Spinal cord (tissue), 9 donors: ENCODE measurements at regions not wholly inside any gene's neighbourhood (a gene's known extent, or its start where the extent isn't known, plus 50 kb on each side); places are given as distances from the start of the nearest gene placed in this dataset.
"Not testable (repeated sequence)": the region's sequence is repeated elsewhere in the genome, so short reads cannot be mapped to it uniquely, and the experiment has no call there.

Experiments
- DNase-seq, 6 donors: peaks; one replicate each; pipeline versions ENCODE4 v3.0.0 to v3.0.0-alpha.2; 2013 to 2015; ENCODE audit warnings: low spot score in 6 of 6, low read depth in 4 of 6
- H3K27ac ChIP-seq: one replicate; pipeline ENCODE4 v1.5.1; 2013; ENCODE audit warnings: low read depth, low read length, control low read depth
- H3K27me3 ChIP-seq: one replicate; pipeline ENCODE4 v1.6.1; 2013; ENCODE audit warnings: low read length; ENCODE audit not compliant: control insufficient read depth, insufficient read depth
- H3K36me3 ChIP-seq: one replicate; pipeline ENCODE4 v1.6.1; 2013; ENCODE audit warnings: low read length; ENCODE audit not compliant: control insufficient read depth, insufficient read depth
- H3K4me1 ChIP-seq: one replicate; pipeline ENCODE4 v1.6.1; 2013; ENCODE audit warnings: low read length; ENCODE audit not compliant: control insufficient read depth, insufficient read depth
- H3K4me3 ChIP-seq: one replicate; pipeline ENCODE4 v1.5.1; 2013; ENCODE audit warnings: low read depth, low read length, control low read depth
- H3K9me3 ChIP-seq: one replicate; pipeline ENCODE4 v1.6.1; 2013; ENCODE audit warnings: low read length; ENCODE audit not compliant: control insufficient read depth, insufficient read depth
- WGBS: methylation state at CpG from one replicate; pipeline ENCODE4 v1.1.5; 2013; ENCODE audit warnings: missing lambda C conversion rate; ENCODE audit not compliant: insufficient coverage; 5-methylcytosine and 5-hydroxymethylcytosine counted together
- donor health status: healthy.

DNA sequence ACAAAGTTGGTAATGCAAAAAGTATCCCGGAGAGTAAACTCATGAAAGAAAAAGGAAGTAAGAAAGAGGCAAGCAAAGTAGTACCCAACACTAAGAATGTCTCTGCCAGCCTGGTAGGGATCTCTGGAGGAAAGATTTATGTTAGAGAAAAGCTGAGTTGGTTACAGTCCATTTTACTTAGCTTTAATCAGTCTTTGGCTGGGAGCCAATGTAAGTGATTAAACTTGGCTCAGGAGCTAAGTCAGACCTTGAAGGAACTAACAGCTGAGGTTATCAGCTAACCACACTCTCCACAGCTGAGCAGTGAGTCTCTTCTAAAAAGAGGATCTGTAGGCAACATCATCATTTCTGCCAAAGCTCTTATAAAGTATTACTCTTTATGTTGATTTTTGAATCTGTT, 148.0 kb downstream of the ANKRD7 start:
- H3K9me3 ChIP-seq = no peaks in the 10 kb centered on the region
- 80% methylated on average over 1 of the region's 1 CpG for WGBS

DNA sequence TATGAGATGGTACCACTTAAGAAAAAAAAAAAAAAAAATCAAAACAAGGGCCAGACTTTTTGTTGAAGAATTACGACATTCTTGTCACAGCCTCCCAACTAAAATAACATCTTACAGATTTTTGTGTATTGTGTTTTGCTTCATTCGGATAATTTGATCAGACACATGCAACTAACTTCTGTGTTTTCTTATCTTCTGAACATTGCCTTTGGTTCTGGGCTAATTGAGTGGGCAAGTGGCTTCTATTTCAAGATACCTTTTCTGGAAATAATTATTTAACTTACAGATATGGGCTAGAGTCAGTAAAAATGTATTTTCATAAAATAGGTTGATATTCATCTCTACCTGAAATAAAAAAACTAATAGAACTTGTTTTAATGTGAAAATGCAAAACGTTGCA, 165.1 kb downstream of the ANKRD7 start:
- Histone ChIP-seq H3K4me1 (no peaks in the 10 kb centered on the region), H3K27me3 (no peaks in the 10 kb centered on the region), H3K36me3 (no peaks in the 10 kb centered on the region), H3K4me3 (no peak overlapping the region), H3K9me3 (no peaks in the 10 kb centered on the region), H3K27ac (no peak overlapping the region)
- no CpG with 5 or more reads among the region's 3 CpGs for WGBS
- DNase-seq = no peak

More for the DNA sequence above, 148.0 kb downstream of the ANKRD7 start:
- H3K4me3 ChIP-seq = no peak overlapping the region
- no peaks in the 10 kb centered on the region for H3K4me1 ChIP-seq
- no peaks in the 10 kb centered on the region for H3K36me3 ChIP-seq
- H3K27me3 ChIP-seq = no peaks in the 10 kb centered on the region
- DNase-seq = peak in 1 of 6 donors; percentile 3
- H3K27ac ChIP-seq = no peak overlapping the region

DNA sequence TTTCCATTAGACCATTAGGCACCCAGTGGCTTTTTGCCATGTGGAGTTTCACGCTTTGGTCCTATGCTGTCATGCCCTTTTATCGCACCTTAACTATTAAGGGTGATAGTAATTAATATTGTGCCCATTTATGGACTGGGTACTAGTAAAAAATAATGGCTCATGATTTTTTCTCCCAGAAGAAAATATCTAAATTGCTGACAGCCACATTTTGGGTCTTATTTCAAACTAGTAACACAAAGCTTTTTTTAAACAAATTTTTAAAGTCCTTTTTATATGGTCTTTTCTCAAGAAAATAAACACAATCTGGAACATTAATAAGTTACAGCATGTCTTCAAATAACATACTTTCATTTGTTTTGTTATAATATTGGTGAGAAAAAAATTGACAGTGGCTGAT, 179.7 kb downstream of the ANKRD7 start:
- Histone ChIP-seq H3K27me3 (no peaks in the 10 kb centered on the region), H3K4me3 (no peak overlapping the region), H3K36me3 (no peaks in the 10 kb centered on the region), H3K27ac (no peak overlapping the region), H3K9me3 (no peaks in the 10 kb centered on the region), H3K4me1 (no peaks in the 10 kb centered on the region)
- no peak for DNase-seq
- no CpG with 5 or more reads among the region's 2 CpGs for WGBS

DNA sequence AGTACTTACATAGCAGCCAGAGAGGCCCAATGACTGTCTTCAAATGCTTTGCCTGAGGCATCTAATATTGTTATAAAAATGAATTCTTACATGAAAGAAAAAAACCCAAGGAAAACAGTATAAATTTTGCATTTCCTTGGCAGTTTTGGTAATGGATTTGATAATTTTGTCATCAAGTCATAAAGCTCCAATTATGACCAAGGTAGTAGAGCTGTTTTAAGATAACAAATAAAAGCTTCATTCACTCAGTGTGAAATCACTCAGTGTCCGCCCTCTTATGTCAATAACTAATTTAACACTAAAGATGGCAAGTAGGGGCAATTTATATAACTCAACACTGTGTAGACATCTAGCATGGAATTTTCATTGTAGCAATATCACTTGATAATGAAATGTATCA, 193.9 kb downstream of the ANKRD7 start:
- Histone ChIP-seq H3K36me3 (no peaks in the 10 kb centered on the region), H3K4me3 (no peak overlapping the region), H3K27me3 (no peaks in the 10 kb centered on the region), H3K9me3 (no peaks in the 10 kb centered on the region), H3K4me1 (no peaks in the 10 kb centered on the region), H3K27ac (no peak overlapping the region)
- WGBS = no CpG with 5 or more reads among the region's 1 CpG
- no peak for DNase-seq

DNA sequence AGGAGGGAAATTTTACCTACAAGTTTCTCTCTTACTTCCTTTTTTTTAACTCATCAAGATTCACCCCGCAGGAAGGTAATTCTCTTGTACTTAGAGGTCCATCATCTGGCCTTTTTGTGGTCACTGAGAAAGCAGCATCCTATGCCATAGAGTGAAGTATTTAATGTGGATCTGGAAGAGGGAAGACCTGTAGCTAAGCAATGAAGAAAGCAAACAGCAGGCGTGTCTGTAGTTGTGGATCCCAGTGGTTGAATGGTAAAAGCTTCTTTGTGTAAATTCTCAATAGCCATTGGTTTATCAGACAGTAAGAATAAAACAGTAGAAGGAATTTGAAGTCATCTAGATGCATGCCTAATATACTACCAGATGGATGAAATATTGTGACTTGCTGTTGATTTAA, 196.4 kb downstream of the ANKRD7 start:
- H3K9me3 ChIP-seq = no peaks in the 10 kb centered on the region
- no CpG with 5 or more reads among the region's 2 CpGs for WGBS

DNA sequence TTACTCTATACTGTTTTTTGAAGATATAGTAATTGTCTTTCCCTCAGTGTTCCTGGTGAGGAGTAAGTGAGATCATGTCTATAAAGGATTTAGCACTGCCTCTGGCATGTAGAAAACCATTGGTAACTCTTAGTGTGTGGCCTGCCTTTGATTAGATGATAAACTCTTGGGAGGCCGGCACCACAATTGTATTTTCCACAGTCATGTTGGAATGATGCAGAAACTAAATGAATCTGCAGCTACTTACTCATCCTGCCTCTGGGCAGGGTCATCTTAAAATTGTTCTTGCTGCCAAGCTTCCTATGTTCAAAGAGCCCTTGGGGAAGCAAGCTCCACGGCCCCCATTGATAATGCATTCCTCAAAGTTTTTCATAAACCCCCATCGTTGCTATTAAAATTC, 204.6 kb downstream of the ANKRD7 start:
- H3K36me3 ChIP-seq = no peaks in the 10 kb centered on the region
- H3K27me3 ChIP-seq = no peaks in the 10 kb centered on the region
- H3K9me3 ChIP-seq = peaks cover 3% of the 10 kb centered on the region
- no peak for DNase-seq
- no peaks in the 10 kb centered on the region for H3K4me1 ChIP-seq
- 75% methylated on average over 2 of the region's 3 CpGs for WGBS
- no peak overlapping the region for H3K4me3 ChIP-seq
- no peak overlapping the region for H3K27ac ChIP-seq

More for the DNA sequence above, 196.4 kb downstream of the ANKRD7 start:
- no peaks in the 10 kb centered on the region for H3K27me3 ChIP-seq
- no peak overlapping the region for H3K27ac ChIP-seq
- H3K4me3 ChIP-seq = no peak overlapping the region
- H3K4me1 ChIP-seq = no peaks in the 10 kb centered on the region
- H3K36me3 ChIP-seq = no peaks in the 10 kb centered on the region
- DNase-seq = no peak

DNA sequence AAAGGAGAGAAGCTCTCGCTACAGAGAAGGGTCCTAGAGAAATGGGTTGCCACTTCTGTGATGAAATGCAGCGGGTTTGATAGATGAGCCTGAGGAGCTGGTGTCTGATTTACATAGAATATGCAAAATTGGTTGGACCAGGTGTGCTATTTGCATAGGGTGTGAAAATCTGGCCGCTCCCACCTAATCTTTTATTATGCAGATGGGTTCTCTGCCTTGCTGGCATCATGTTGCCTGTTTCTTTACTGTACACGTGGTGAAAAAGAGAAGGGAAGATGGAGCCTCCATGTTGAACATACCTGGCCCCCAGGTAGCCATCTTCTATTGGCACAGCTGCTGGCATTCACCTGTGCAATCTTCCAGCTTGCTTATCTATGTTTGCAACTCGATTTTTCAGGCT, 212.2 kb downstream of the ANKRD7 start:
- Histone ChIP-seq H3K27ac (no peak overlapping the region), H3K4me1 (no peaks in the 10 kb centered on the region), H3K4me3 (no peak overlapping the region), H3K27me3 (no peaks in the 10 kb centered on the region), H3K36me3 (no peaks in the 10 kb centered on the region), H3K9me3 (peaks cover 5% of the 10 kb centered on the region)
- DNase-seq = no peak
- WGBS = 83% methylated on average over 3 of the region's 5 CpGs

DNA sequence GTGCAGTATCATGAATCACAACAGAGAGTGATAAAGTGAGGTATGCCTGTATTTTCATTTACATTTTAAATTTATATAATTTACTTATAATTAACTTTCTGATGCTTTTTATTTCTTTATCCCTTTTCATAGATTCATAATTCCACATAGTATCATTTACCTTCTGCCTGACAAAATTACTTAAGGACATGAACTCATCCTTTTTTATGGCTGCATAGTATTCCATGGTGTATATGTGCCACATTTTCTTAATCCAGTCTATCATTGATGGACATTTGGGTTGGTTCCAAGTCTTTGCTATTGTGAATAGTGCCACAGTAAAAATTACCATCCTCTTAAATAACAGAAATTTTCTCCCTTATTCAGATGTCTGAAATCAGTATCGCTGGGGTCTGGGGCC, 224.5 kb downstream of the ANKRD7 start:
- not testable (repeated sequence) for H3K27ac ChIP-seq, H3K4me3 ChIP-seq, H3K4me1 ChIP-seq, H3K27me3 ChIP-seq, H3K9me3 ChIP-seq, H3K36me3 ChIP-seq, DNase-seq
- no CpG with 5 or more reads among the region's 1 CpG for WGBS

DNA sequence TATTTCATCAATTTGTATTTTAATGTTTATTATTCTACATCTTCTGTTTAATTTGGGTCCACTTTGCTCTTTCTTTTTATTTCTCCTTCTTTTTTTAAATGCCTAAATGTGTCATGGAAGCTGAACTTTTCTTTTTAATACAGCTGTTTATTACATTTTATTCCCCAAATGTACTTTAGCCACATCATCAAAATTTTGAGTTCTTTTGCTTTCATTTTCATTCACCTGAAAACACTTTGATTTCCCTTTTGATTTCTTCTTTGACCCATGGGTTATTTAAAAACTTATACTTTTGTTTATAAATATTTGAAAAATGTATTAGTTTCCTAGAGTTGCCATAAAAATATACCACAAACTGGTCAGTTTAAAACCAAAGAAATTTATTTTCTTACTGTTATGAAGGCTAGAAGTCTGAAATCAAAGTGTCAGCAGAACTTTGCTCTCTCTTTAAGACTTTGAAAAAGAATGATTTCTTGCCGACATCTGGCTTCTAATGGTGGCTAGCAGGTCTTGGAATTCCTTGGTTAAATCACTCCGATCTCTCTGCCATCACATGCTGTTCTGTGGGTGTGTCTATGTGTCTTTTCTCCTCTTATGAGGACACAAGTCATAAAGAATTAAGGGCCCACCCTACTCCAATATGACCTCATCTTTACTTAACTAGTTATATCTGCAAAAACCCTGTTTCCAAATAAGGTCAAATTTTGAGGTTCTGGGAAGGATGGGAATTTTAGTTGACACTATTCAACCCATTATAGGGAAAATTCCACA, 225.5 kb downstream of the ANKRD7 start:
- no peak for DNase-seq
- Histone ChIP-seq H3K36me3 (no peaks in the 10 kb centered on the region), H3K9me3 (no peaks in the 10 kb centered on the region), H3K27me3 (no peaks in the 10 kb centered on the region), H3K4me3 (no peak overlapping the region), H3K4me1 (no peaks in the 10 kb centered on the region), H3K27ac (no peak overlapping the region)
- no CpG with 5 or more reads among the region's 2 CpGs for WGBS

DNA sequence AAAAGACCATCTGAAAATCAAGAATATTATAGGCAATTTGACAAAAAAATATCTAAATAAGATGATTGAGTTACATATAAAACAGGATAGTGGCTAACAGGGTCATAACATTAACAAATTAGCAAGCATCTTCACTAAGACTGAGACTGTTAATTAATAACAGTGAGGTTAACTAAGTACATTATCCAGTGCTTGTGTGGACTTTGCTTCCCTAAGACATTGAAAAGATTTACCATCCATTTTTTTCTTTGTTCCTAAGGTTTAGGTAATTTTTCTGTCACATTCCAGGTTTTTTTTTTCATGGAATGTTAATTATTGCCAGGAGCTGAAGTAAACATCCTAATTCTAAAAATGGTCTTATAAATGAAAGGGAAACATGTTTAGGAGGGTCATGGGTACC, 227.6 kb downstream of the ANKRD7 start:
- no peaks in the 10 kb centered on the region for H3K27me3 ChIP-seq
- no peak overlapping the region for H3K27ac ChIP-seq
- no peaks in the 10 kb centered on the region for H3K4me1 ChIP-seq
- no peak for DNase-seq
- H3K36me3 ChIP-seq = no peaks in the 10 kb centered on the region
- no peak overlapping the region for H3K4me3 ChIP-seq
- no peaks in the 10 kb centered on the region for H3K9me3 ChIP-seq
